GM12878 (cell line): ENCODE measurements at regions not wholly inside any gene's neighbourhood (a gene's known extent, or its start where the extent isn't known, plus 50 kb on each side); places are given as distances from the start of the nearest gene placed in this dataset.

Experiments
- ATAC-seq: fragments of 200-7000 bp; cut with Tn5 transposase; 3 replicates; pipeline ENCODE4 v1.9.1; 2020; ENCODE audit warnings: mild to moderate bottlenecking, moderate library complexity
- BruUV-seq: library from RNA; stranded (reverse); fragments of 400-500 nt; replicated peaks from 2 replicates; lab custom pipeline; 2021; lab: Mats Ljungman, UMichigan
- CTCF ChIA-PET: fragments of 300-600 bp; sonication (Branson Sonifier 250); formaldehyde crosslinking; extraction: SDS; loops from one replicate; lab custom pipeline; 2021; ENCODE audit warnings: inconsistent platforms; lab: Yijun Ruan, JAX
- POLR2A ChIA-PET: fragments of 350-600 bp; formaldehyde crosslinking; extraction: SDS; loops from one replicate; lab custom pipeline; 2021; ENCODE audit warnings: inconsistent platforms; lab: Charles Lee
- RAD21 ChIA-PET: fragments of 300-600 bp; sonication (Branson Sonifier 250); formaldehyde crosslinking; loops from one replicate; lab custom pipeline; 2023; ENCODE audit warnings: antibody characterized with exemption; ENCODE audit not compliant: unreplicated experiment; lab: Charles Lee
- SMC1A ChIA-PET: fragments of 300-600 bp; sonication (Branson Sonifier 250); formaldehyde crosslinking; loops from one replicate; lab custom pipeline; 2023; ENCODE audit not compliant: unreplicated experiment, uncharacterized antibody; lab: Charles Lee
- DNase-seq: peaks from one replicate; pipeline ENCODE4 v3.0.0-alpha.2; 2011; ENCODE audit warnings: low read depth, low spot score
- FAIRE-seq: peaks from 3 replicates; lab custom pipeline; 2011; peaks lifted over from hg19 to GRCh38; lab: Jason Lieb, UNC
- H2AFZ ChIP-seq: 2 replicates; pipeline ENCODE4 v1.6.0; 2011; ENCODE audit warnings: low read depth, low read length, control low read depth; ENCODE audit not compliant: control insufficient read depth
- H3K27ac ChIP-seq: 2 replicates; pipeline ENCODE4 v1.5.1; 2011; ENCODE audit warnings: control low read depth; ENCODE audit not compliant: control insufficient read depth, insufficient read depth
- H3K27me3 ChIP-seq, 2 experiments: replicated peaks in 1 of 2; 2 replicates each; pipeline versions ENCODE4 v1.6.0 to v1.6.1; 2011; ENCODE audit warnings: low read length in 1 of 2; ENCODE audit not compliant: control insufficient read depth in 2 of 2, insufficient read depth in 2 of 2
- H3K36me3 ChIP-seq, 2 experiments: 2 replicates each; pipeline ENCODE4 v1.5.1; 2011; ENCODE audit warnings: low read length in 1 of 2; ENCODE audit not compliant: control insufficient read depth in 2 of 2, insufficient read depth in 2 of 2
- H3K4me1 ChIP-seq: 2 replicates; pipeline ENCODE4 v1.6.1; 2011; ENCODE audit warnings: mild to moderate bottlenecking, low read length, moderate library complexity, mixed read lengths; ENCODE audit not compliant: control insufficient read depth, insufficient read depth
- H3K4me2 ChIP-seq: 2 replicates; pipeline ENCODE4 v1.6.0; 2011; ENCODE audit warnings: control low read depth; ENCODE audit not compliant: control insufficient read depth, insufficient read depth
- H3K4me3 ChIP-seq: fragments of 200-600 bp; sonication (generic); 2 replicates; pipeline ENCODE4 v1.5.1; 2016
- H3K79me2 ChIP-seq: 2 replicates; pipeline ENCODE4 v1.6.0; 2011; ENCODE audit warnings: low read length; ENCODE audit not compliant: control insufficient read depth, insufficient read depth
- H3K9ac ChIP-seq: 2 replicates; pipeline ENCODE4 v1.8.0; 2011; ENCODE audit warnings: low read length, control low read depth, mixed read lengths; ENCODE audit not compliant: control insufficient read depth, insufficient read depth
- H3K9me3 ChIP-seq: replicated peaks from 3 replicates; pipeline ENCODE4 v1.5.1; 2011; ENCODE audit warnings: mild to moderate bottlenecking, low read length; ENCODE audit not compliant: control insufficient read depth, insufficient read depth
- H4K20me1 ChIP-seq: 2 replicates; pipeline ENCODE4 v1.6.0; 2011; ENCODE audit not compliant: control insufficient read depth, insufficient read depth
- NRF1 ChIP-seq: conservative IDR thresholded peaks from 2 replicates; pipeline ENCODE4 v1.6.1; 2011; ENCODE audit warnings: mild to moderate bottlenecking, low read depth, low read length, improper control_type of control experiment
- WGBS: methylation state at CpG from one replicate; pipeline ENCODE4 v1.1.6; 2016; ENCODE audit warnings: low lambda C conversion rate; ENCODE audit not compliant: insufficient replicate concordance, insufficient coverage; ENCODE audit errors: missing lambda C conversion rate; 5-methylcytosine and 5-hydroxymethylcytosine counted together
- in situ Hi-C: fragments of 300-500 bp; cut with MboI; formaldehyde crosslinking; loops from 9 replicates; pipeline ENCODE4 v1.14.3; 2018; ENCODE audit warnings: mixed read lengths
- intact Hi-C: fragments of 100-400 bp; cut with micrococcal nuclease; formaldehyde crosslinking; loops from one replicate; pipeline ENCODE4 v1.14.2; 2022; ENCODE audit not compliant: unreplicated experiment
- TF ChIP-seq, protein P1 (sequence below), 3 experiments: IDR thresholded peaks in 2 of 3; conservative IDR thresholded peaks in 1 of 3; 2 replicates each; pipeline ENCODE4 v1.5.1; 2011; ENCODE audit warnings: low read depth in 3 of 3, low read length in 3 of 3, mild to moderate bottlenecking in 3 of 3, control low read depth in 2 of 3, moderate library complexity in 2 of 3, inconsistent platforms in 1 of 3, mixed read lengths in 1 of 3; ENCODE audit not compliant: control insufficient read depth in 2 of 3, insufficient read depth in 1 of 3; ENCODE audit errors: extremely low read depth in 1 of 3
- TF ChIP-seq, protein P2 (sequence below): IDR thresholded peaks from 2 replicates; pipeline ENCODE4 v1.6.1; 2012; ENCODE audit warnings: mild to moderate bottlenecking, low read depth, low read length
- TF ChIP-seq, protein P3 (sequence below): fragments of 450-650 bp; IDR thresholded peaks from 2 replicates; pipeline ENCODE4 v1.6.1; 2017; ENCODE audit warnings: mild to moderate bottlenecking, moderate library complexity
- TF ChIP-seq, protein P4 (sequence below): IDR thresholded peaks from 2 replicates; pipeline ENCODE4 v1.6.1; 2011; ENCODE audit warnings: borderline replicate concordance, low read depth, mild to moderate bottlenecking, moderate library complexity, low read length; ENCODE audit not compliant: insufficient read depth, poor library complexity, severe bottlenecking

DNA sequence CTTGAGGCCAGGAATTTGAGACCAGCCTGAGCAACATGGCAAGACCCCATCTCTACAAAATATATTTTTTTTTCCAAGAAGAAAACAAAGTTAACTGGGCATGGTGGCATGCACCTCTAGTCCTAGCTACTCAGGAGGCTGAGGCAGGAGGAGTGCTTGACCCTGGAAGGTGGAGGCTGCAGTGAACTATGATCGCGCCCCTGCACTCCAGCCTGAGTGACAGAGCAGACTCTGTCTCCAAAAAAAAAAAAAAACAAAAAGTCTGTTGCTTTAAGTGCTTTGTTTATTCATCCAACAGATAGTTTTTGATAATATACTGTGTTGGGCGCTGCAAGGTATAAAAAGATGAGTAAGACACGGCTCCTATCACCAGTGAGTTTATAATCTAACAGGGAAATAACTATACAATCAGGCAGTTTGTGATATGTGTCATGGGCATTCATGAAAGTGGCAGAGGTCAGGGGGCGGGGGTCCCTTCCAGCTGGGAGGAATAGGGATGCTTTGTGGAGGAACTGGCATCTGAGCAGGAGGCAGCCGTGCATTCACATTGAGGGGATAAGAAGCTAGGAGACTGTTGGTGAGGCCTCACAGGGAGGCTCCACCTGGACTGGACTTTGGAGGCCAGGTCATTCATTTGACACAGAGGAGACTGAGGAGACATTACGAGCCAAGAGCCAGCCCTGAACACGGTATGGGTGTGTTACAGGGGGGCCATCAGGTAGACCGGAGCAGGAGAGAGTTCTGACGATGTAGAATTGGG lies 67.3 kb upstream of the ERRFI1 start (continued):
- TF ChIP-seq, protein P1, sequence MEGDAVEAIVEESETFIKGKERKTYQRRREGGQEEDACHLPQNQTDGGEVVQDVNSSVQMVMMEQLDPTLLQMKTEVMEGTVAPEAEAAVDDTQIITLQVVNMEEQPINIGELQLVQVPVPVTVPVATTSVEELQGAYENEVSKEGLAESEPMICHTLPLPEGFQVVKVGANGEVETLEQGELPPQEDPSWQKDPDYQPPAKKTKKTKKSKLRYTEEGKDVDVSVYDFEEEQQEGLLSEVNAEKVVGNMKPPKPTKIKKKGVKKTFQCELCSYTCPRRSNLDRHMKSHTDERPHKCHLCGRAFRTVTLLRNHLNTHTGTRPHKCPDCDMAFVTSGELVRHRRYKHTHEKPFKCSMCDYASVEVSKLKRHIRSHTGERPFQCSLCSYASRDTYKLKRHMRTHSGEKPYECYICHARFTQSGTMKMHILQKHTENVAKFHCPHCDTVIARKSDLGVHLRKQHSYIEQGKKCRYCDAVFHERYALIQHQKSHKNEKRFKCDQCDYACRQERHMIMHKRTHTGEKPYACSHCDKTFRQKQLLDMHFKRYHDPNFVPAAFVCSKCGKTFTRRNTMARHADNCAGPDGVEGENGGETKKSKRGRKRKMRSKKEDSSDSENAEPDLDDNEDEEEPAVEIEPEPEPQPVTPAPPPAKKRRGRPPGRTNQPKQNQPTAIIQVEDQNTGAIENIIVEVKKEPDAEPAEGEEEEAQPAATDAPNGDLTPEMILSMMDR (IDR thresholded peaks at IDR 0.05 in 2 of 3, conservative IDR thresholded peaks at IDR 0.05 in 1 of 3; ENCODE audit: control insufficient read depth in 2 of 3, extremely low read depth in 1 of 3, insufficient read depth in 1 of 3, low read depth in 3 of 3, low read length in 3 of 3), result no peak
- TF ChIP-seq NRF1, result no peak

DNA sequence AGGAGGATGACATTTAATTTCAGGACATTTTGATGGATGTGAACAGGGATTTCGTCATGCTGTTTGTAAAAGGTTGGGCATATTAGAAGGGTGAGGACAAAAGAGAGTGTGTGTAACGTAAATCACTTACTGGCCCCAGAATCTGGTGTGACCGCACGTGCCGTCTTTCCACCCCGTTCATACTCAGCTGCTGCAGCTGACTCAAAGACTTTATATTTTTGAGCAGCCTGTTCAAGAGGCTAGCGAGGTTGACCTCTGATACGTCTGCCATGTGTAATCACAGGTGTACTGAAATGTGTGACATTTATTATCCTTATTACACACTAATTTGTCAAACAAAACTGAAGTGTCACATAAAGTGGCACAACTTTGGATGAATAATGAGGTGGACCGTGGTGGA lies 66.5 kb upstream of the ERRFI1 start:
- RAD21 ChIA-PET, result no interaction called here
- Histone ChIP-seq H3K27me3 (no peaks in the 10 kb centered on the region), H4K20me1 (no peaks in the 10 kb centered on the region), H3K27ac (no peak overlapping the region), H3K36me3 (no peaks in the 10 kb centered on the region), H2AFZ (no peak overlapping the region), H3K4me3 (no peak overlapping the region), H3K4me2 (no peak overlapping the region), H3K9ac (no peak overlapping the region), H3K79me2 (no peaks in the 10 kb centered on the region), H3K9me3 (no peaks in the 10 kb centered on the region), H3K4me1 (peaks cover 5% of the 10 kb centered on the region; the same call in 1 of the 2 replicates)
- POLR2A ChIA-PET, result interaction anchor here (0.6 kb wide), 1 partner anchor 193 kb away, joined by 3 read pairs; no protein-coding TSS in a partner anchor
- BruUV-seq, result no TSS peak
- in situ Hi-C loops, result no loop called here
- CTCF ChIA-PET, result no interaction called here
- SMC1A ChIA-PET, result interaction anchor here (1.2 kb wide), 1 partner anchor 10 kb away, joined by 3 read pairs; no protein-coding TSS in a partner anchor
- intact Hi-C loops, result no loop called here
- FAIRE-seq (no peak), DNase-seq (no peak), ATAC-seq (no peak)
- TF ChIP-seq, protein P2, sequence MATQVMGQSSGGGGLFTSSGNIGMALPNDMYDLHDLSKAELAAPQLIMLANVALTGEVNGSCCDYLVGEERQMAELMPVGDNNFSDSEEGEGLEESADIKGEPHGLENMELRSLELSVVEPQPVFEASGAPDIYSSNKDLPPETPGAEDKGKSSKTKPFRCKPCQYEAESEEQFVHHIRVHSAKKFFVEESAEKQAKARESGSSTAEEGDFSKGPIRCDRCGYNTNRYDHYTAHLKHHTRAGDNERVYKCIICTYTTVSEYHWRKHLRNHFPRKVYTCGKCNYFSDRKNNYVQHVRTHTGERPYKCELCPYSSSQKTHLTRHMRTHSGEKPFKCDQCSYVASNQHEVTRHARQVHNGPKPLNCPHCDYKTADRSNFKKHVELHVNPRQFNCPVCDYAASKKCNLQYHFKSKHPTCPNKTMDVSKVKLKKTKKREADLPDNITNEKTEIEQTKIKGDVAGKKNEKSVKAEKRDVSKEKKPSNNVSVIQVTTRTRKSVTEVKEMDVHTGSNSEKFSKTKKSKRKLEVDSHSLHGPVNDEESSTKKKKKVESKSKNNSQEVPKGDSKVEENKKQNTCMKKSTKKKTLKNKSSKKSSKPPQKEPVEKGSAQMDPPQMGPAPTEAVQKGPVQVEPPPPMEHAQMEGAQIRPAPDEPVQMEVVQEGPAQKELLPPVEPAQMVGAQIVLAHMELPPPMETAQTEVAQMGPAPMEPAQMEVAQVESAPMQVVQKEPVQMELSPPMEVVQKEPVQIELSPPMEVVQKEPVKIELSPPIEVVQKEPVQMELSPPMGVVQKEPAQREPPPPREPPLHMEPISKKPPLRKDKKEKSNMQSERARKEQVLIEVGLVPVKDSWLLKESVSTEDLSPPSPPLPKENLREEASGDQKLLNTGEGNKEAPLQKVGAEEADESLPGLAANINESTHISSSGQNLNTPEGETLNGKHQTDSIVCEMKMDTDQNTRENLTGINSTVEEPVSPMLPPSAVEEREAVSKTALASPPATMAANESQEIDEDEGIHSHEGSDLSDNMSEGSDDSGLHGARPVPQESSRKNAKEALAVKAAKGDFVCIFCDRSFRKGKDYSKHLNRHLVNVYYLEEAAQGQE, result no peak
- TF ChIP-seq, protein P3, sequence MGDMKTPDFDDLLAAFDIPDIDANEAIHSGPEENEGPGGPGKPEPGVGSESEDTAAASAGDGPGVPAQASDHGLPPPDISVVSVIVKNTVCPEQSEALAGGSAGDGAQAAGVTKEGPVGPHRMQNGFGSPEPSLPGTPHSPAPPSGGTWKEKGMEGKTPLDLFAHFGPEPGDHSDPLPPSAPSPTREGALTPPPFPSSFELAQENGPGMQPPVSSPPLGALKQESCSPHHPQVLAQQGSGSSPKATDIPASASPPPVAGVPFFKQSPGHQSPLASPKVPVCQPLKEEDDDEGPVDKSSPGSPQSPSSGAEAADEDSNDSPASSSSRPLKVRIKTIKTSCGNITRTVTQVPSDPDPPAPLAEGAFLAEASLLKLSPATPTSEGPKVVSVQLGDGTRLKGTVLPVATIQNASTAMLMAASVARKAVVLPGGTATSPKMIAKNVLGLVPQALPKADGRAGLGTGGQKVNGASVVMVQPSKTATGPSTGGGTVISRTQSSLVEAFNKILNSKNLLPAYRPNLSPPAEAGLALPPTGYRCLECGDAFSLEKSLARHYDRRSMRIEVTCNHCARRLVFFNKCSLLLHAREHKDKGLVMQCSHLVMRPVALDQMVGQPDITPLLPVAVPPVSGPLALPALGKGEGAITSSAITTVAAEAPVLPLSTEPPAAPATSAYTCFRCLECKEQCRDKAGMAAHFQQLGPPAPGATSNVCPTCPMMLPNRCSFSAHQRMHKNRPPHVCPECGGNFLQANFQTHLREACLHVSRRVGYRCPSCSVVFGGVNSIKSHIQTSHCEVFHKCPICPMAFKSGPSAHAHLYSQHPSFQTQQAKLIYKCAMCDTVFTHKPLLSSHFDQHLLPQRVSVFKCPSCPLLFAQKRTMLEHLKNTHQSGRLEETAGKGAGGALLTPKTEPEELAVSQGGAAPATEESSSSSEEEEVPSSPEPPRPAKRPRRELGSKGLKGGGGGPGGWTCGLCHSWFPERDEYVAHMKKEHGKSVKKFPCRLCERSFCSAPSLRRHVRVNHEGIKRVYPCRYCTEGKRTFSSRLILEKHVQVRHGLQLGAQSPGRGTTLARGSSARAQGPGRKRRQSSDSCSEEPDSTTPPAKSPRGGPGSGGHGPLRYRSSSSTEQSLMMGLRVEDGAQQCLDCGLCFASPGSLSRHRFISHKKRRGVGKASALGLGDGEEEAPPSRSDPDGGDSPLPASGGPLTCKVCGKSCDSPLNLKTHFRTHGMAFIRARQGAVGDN, result no peak
- TF ChIP-seq, protein P4, sequence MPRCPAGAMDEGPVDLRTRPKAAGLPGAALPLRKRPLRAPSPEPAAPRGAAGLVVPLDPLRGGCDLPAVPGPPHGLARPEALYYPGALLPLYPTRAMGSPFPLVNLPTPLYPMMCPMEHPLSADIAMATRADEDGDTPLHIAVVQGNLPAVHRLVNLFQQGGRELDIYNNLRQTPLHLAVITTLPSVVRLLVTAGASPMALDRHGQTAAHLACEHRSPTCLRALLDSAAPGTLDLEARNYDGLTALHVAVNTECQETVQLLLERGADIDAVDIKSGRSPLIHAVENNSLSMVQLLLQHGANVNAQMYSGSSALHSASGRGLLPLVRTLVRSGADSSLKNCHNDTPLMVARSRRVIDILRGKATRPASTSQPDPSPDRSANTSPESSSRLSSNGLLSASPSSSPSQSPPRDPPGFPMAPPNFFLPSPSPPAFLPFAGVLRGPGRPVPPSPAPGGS, result peak; percentile 74
- 62% methylated on average over 9 of the region's 9 CpGs for WGBS
